WTC11 (cell line): ENCODE measurements at regions not wholly inside any gene's neighbourhood (a gene's known extent, or its start where the extent isn't known, plus 50 kb on each side); places are given as distances from the start of the nearest gene placed in this dataset.
"Not testable (repeated sequence)": the region's sequence is repeated elsewhere in the genome, so short reads cannot be mapped to it uniquely, and the experiment has no call there.

ENCODE experiments used
- ATAC-seq: fragments of 200-7000 bp; cut with Tn5 transposase; 2 replicates; pipeline ENCODE4 v1.10.0; 2021; ENCODE audit warnings: mild to moderate bottlenecking, moderate library complexity
- CTCF ChIA-PET: fragments of 300-600 bp; sonication (Branson Sonifier 250); formaldehyde crosslinking; loops from one replicate; lab custom pipeline; 2021; ENCODE audit warnings: antibody characterized with exemption; lab: Charles Lee
- POLR2A ChIA-PET: fragments of 350-600 bp; sonication (Branson Sonifier 250); formaldehyde crosslinking; loops from one replicate; lab custom pipeline; 2021; ENCODE audit warnings: antibody characterized with exemption; lab: Charles Lee
- DNase-seq: peaks from one replicate; pipeline ENCODE4 v3.0.0; 2021; ENCODE audit warnings: low spot score
- H3K27ac Mint-ChIP-seq: 2 replicates; pipeline ENCODE4 v1.8.0; 2021; ENCODE audit warnings: mixed read lengths
- H3K27me3 Mint-ChIP-seq: 2 replicates; pipeline ENCODE4 v1.8.0; 2021; ENCODE audit warnings: low read depth, mild to moderate bottlenecking, moderate library complexity, mixed read lengths
- H3K36me3 Mint-ChIP-seq: 2 replicates; pipeline ENCODE4 v1.8.0; 2021; ENCODE audit warnings: mixed read lengths
- H3K4me1 Mint-ChIP-seq: 2 replicates; pipeline ENCODE4 v1.8.0; 2022; ENCODE audit warnings: mixed read lengths
- H3K4me3 Mint-ChIP-seq: 2 replicates; pipeline ENCODE4 v1.8.0; 2021; ENCODE audit warnings: mild to moderate bottlenecking, moderate library complexity, mixed read lengths
- H3K9me3 Mint-ChIP-seq: 2 replicates; pipeline ENCODE4 v1.8.0; 2021; ENCODE audit warnings: mixed read lengths
- ATF1 ChIP-seq: sonication (generic); formaldehyde crosslinking; IDR thresholded peaks from 2 replicates; pipeline ENCODE4 v1.8.1; 2023; ENCODE audit warnings: mild to moderate bottlenecking, moderate library complexity, missing genetic modification reagents
- ATF6 ChIP-seq: sonication (generic); formaldehyde crosslinking; IDR thresholded peaks from 2 replicates; pipeline ENCODE4 v1.8.1; 2023; ENCODE audit warnings: mild to moderate bottlenecking, missing genetic modification reagents
- ESRRA ChIP-seq: sonication (generic); formaldehyde crosslinking; IDR thresholded peaks from 2 replicates; pipeline ENCODE4 v1.8.1; 2022; ENCODE audit warnings: mild to moderate bottlenecking, missing genetic modification reagents, borderline replicate concordance
- GTF2I ChIP-seq: fragments of 250-450 bp; sonication (Bioruptor Pico); conservative IDR thresholded peaks from 2 replicates; pipeline ENCODE4 v1.4.0; 2021; ENCODE audit warnings: mild to moderate bottlenecking
- KAT7 ChIP-seq: sonication (generic); formaldehyde crosslinking; IDR thresholded peaks from 2 replicates; pipeline ENCODE4 v1.8.1; 2023; ENCODE audit warnings: missing genetic modification reagents, mild to moderate bottlenecking, borderline replicate concordance
- MXD4 ChIP-seq: fragments of 250-450 bp; sonication (Bioruptor Pico); IDR thresholded peaks from 2 replicates; pipeline ENCODE4 v1.8.0; 2021; ENCODE audit warnings: mild to moderate bottlenecking, moderate library complexity, borderline replicate concordance
- NFATC4 ChIP-seq: fragments of 250-450 bp; sonication (Bioruptor Pico); IDR thresholded peaks from 2 replicates; pipeline ENCODE4 v1.9.0; 2021; ENCODE audit warnings: mild to moderate bottlenecking
- NR1H2 ChIP-seq: sonication (generic); formaldehyde crosslinking; IDR thresholded peaks from 2 replicates; pipeline ENCODE4 v1.9.0; 2021; ENCODE audit warnings: mild to moderate bottlenecking, moderate library complexity, missing genetic modification reagents
- STAT6 ChIP-seq: sonication (generic); formaldehyde crosslinking; conservative IDR thresholded peaks from 2 replicates; pipeline ENCODE4 v1.8.1; 2023; ENCODE audit warnings: mild to moderate bottlenecking, low read depth, missing genetic modification reagents, moderate library complexity
- TEAD1 ChIP-seq: sonication (generic); formaldehyde crosslinking; IDR thresholded peaks from 2 replicates; pipeline ENCODE4 v1.8.0; 2022; ENCODE audit warnings: mild to moderate bottlenecking, missing genetic modification reagents
- ZNF219 ChIP-seq: sonication (generic); formaldehyde crosslinking; IDR thresholded peaks from 2 replicates; pipeline ENCODE4 v1.8.0; 2023; ENCODE audit warnings: missing genetic modification reagents, mild to moderate bottlenecking, borderline replicate concordance
- ZNF317 ChIP-seq: sonication (generic); formaldehyde crosslinking; IDR thresholded peaks from 2 replicates; pipeline ENCODE4 v1.8.1; 2023; ENCODE audit warnings: low read depth, mild to moderate bottlenecking, moderate library complexity, missing genetic modification reagents, borderline replicate concordance
- TF ChIP-seq, protein P1 (sequence below): sonication (generic); formaldehyde crosslinking; IDR thresholded peaks from 2 replicates; pipeline ENCODE4 v1.8.1; 2022; ENCODE audit warnings: low read depth, mild to moderate bottlenecking, moderate library complexity, missing genetic modification reagents, borderline replicate concordance
- TF ChIP-seq, protein P2 (sequence below): fragments of 250-450 bp; sonication (Bioruptor Pico); IDR thresholded peaks from 2 replicates; pipeline ENCODE4 v1.9.0; 2021; ENCODE audit warnings: moderate library complexity, mild to moderate bottlenecking, inconsistent platforms, borderline replicate concordance
- TF ChIP-seq, protein P3 (sequence below): sonication (generic); formaldehyde crosslinking; IDR thresholded peaks from 2 replicates; pipeline ENCODE4 v1.8.0; 2022; ENCODE audit warnings: mild to moderate bottlenecking, missing genetic modification reagents
- TF ChIP-seq, protein P4 (sequence below): fragments of 250-450 bp; sonication (Bioruptor Pico); IDR thresholded peaks from 2 replicates; pipeline ENCODE4 v2.1.2; 2022; ENCODE audit warnings: mild to moderate bottlenecking, moderate library complexity

- H3K27ac Mint-ChIP-seq = no peak overlapping the region
- DNase-seq (no peak), ATAC-seq (no peak)
- H3K27me3 Mint-ChIP-seq = peaks cover 8% of the 10 kb centered on the region; the same call in 1 of the 2 replicates
- CTCF ChIA-PET = no interaction called here
- no peaks in the 10 kb centered on the region for H3K36me3 Mint-ChIP-seq
- no peak overlapping the region for H3K4me3 Mint-ChIP-seq
- peaks cover 28% of the 10 kb centered on the region for H3K4me1 Mint-ChIP-seq
- TF ChIP-seq ZNF317 (CRISPR knock-in tag) (no peak), STAT6 (CRISPR knock-in tag) (no peak)
- TF ChIP-seq, protein P1, sequence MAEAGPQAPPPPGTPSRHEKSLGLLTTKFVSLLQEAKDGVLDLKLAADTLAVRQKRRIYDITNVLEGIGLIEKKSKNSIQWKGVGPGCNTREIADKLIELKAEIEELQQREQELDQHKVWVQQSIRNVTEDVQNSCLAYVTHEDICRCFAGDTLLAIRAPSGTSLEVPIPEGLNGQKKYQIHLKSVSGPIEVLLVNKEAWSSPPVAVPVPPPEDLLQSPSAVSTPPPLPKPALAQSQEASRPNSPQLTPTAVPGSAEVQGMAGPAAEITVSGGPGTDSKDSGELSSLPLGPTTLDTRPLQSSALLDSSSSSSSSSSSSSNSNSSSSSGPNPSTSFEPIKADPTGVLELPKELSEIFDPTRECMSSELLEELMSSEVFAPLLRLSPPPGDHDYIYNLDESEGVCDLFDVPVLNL (CRISPR knock-in tag) = no peak
- TF ChIP-seq, all 79 proteins: peak for 0
- POLR2A ChIA-PET = interaction anchor here (0.6 kb wide), 1 partner anchor 28 kb away, joined by 3 read pairs; no protein-coding TSS in a partner anchor
- no peaks in the 10 kb centered on the region for H3K9me3 Mint-ChIP-seq
These were observed 99.1 kb upstream of the HES1 start for GRCh38 chr3:194036842-194037241.

DNA sequence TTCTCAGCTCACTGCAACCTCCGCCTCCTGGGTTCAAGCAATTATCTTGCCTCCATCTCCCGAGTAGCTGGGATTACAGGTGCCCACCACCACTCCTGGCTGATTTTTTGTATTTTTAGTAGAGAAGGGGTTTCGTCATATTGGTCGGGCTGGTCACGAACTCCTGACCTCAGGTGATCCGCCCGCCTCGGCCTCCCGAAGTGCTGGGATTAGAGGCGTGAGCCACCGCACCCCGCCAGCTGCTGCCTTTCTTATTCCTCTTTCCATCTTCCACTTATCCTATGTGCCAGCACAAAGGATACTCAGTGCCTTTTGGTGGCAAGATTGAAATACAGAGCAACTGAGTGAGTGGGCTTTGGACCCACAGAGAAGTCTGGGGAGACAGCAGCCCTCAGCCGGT, 97.6 kb upstream of the HES1 start:
- peaks cover 13% of the 10 kb centered on the region for H3K4me1 Mint-ChIP-seq
- H3K9me3 Mint-ChIP-seq, H3K4me3 Mint-ChIP-seq, H3K36me3 Mint-ChIP-seq, H3K27me3 Mint-ChIP-seq, DNase-seq, H3K27ac Mint-ChIP-seq, ATAC-seq: not testable (repeated sequence)
- ChIA-PET POLR2A (interaction anchor here (0.6 to 0.7 kb wide), 2 partner anchors 93 to 186 kb away, joined by 3 to 6 read pairs; no protein-coding TSS in a partner anchor), CTCF (interaction anchor here (0.7 to 0.8 kb wide), 2 partner anchors 68 to 1058 kb away, joined by 4 read pairs; no protein-coding TSS in a partner anchor)

DNA sequence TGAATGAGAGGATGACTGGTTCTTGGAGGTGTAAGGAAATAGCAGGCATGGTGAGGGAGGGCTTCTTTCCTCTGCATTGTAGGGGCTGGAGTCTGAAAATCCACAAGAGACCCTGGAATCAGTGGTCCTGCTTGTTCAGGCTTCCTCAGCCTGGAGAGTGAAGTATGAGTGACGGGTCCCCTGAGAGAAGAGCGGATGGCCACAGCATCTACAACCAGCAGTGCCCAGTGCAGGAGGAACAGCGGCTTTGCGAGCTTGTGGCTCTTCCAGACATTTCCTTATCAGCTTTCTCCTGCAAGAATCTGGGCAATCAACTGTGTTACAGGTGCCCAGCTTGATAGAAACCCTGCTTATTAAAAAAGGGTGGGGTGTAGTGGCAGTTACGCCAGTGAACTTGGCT, 97.0 kb upstream of the HES1 start:
- Mint-ChIP-seq H3K4me1 (peaks cover 7% of the 10 kb centered on the region), H3K9me3 (no peaks in the 10 kb centered on the region), H3K27me3 (peaks cover under 1% of the 10 kb centered on the region; the same call in 1 of the 2 replicates), H3K36me3 (no peaks in the 10 kb centered on the region), H3K27ac (no peak overlapping the region), H3K4me3 (no peak overlapping the region)
- DNase-seq = no peak
- POLR2A ChIA-PET = no interaction called here
- CTCF ChIA-PET = no interaction called here
- no peak for ATAC-seq
- TF ChIP-seq, protein P2, sequence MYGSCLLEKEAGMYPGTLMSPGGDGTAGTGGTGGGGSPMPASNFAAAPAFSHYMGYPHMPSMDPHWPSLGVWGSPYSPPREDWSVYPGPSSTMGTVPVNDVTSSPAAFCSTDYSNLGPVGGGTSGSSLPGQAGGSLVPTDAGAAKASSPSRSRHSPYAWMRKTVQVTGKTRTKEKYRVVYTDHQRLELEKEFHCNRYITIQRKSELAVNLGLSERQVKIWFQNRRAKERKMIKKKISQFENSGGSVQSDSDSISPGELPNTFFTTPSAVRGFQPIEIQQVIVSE (CRISPR knock-in tag) = no peak
- TF ChIP-seq KAT7 (CRISPR knock-in tag) (no peak), ATF1 (CRISPR knock-in tag) (no peak), MXD4 (no peak), TEAD1 (CRISPR knock-in tag) (no peak), ZNF219 (CRISPR knock-in tag) (no peak), ATF6 (CRISPR knock-in tag) (no peak), NR1H2 (CRISPR knock-in tag) (no peak), ESRRA (CRISPR knock-in tag) (no peak), NFATC4 (CRISPR knock-in tag) (no peak), GTF2I (CRISPR knock-in tag) (no peak)
- TF ChIP-seq, protein P3, sequence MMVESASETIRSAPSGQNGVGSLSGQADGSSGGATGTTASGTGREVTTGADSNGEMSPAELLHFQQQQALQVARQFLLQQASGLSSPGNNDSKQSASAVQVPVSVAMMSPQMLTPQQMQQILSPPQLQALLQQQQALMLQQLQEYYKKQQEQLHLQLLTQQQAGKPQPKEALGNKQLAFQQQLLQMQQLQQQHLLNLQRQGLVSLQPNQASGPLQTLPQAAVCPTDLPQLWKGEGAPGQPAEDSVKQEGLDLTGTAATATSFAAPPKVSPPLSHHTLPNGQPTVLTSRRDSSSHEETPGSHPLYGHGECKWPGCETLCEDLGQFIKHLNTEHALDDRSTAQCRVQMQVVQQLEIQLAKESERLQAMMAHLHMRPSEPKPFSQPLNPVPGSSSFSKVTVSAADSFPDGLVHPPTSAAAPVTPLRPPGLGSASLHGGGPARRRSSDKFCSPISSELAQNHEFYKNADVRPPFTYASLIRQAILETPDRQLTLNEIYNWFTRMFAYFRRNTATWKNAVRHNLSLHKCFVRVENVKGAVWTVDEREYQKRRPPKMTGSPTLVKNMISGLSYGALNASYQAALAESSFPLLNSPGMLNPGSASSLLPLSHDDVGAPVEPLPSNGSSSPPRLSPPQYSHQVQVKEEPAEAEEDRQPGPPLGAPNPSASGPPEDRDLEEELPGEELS = no peak
- TF ChIP-seq, protein P1 (CRISPR knock-in tag) = no peak
- TF ChIP-seq, protein P4, sequence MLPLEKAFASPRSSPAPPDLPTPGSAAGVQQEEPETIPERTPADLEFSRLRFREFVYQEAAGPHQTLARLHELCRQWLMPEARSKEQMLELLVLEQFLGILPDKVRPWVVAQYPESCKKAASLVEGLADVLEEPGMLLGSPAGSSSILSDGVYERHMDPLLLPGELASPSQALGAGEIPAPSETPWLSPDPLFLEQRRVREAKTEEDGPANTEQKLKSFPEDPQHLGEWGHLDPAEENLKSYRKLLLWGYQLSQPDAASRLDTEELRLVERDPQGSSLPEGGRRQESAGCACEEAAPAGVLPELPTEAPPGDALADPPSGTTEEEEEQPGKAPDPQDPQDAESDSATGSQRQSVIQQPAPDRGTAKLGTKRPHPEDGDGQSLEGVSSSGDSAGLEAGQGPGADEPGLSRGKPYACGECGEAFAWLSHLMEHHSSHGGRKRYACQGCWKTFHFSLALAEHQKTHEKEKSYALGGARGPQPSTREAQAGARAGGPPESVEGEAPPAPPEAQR (CRISPR knock-in tag) = no peak
